ENCODE measurements at regions not wholly inside any gene's neighbourhood (a gene's known extent, or its start where the extent isn't known, plus 50 kb on each side); places are given as distances from the start of the nearest gene placed in this dataset.
"Not testable (repeated sequence)": the region's sequence is repeated elsewhere in the genome, so short reads cannot be mapped to it uniquely, and the experiment has no call there.

- no peak for TF ChIP-seq CTCF (IDR thresholded peaks at IDR 0.05; ENCODE audit: low read depth, low read length, missing control alignments)
- DNase-seq (ENCODE audit: low read depth): no peak
- H3K4me3 ChIP-seq (ENCODE audit: low read depth, low read length): no peak overlapping the region
Measured at GRCh38 chr7:96826089-96826488, 116.4 kb upstream of the SEM1 start.

DNA sequence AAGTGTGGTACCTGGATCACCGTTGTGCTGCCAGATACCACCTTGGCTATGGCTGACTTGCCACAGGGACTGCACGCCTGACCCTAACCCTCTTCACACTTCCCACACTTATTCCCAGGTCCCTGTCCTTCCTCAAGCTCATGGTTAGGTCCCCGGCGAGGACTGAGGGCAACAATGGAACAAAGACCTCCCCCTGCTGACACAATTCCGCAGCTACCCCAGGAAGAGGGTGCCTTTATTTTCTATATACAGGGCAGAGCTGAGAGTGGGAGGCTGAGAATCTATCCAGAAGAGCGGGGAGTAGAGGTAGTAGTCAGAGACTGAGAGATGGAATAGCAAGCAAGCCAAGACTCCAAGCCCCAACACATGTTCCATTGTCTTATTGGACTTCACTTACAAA lies 118.1 kb upstream of the SEM1 start:
- DNase-seq (ENCODE audit: low read depth): no peak
- no peak for TF ChIP-seq CTCF (IDR thresholded peaks at IDR 0.05; ENCODE audit: low read depth, low read length, missing control alignments)
- H3K4me3 ChIP-seq (ENCODE audit: low read depth, low read length): no peak overlapping the region

- DNase-seq (ENCODE audit: low read depth); H3K4me3 ChIP-seq (ENCODE audit: low read depth, low read length): not testable (repeated sequence)
Measured at GRCh38 chr7:96829121-96829520, 119.5 kb upstream of the SEM1 start.

GRCh38 chr7:96831446-96831845 lies 121.8 kb upstream of the SEM1 start:
- DNase-seq (ENCODE audit: low read depth): no peak
- H3K4me3 ChIP-seq (ENCODE audit: low read depth, low read length): no peak overlapping the region
- TF ChIP-seq CTCF (IDR thresholded peaks at IDR 0.05; ENCODE audit: low read depth, low read length, missing control alignments): no peak

DNA sequence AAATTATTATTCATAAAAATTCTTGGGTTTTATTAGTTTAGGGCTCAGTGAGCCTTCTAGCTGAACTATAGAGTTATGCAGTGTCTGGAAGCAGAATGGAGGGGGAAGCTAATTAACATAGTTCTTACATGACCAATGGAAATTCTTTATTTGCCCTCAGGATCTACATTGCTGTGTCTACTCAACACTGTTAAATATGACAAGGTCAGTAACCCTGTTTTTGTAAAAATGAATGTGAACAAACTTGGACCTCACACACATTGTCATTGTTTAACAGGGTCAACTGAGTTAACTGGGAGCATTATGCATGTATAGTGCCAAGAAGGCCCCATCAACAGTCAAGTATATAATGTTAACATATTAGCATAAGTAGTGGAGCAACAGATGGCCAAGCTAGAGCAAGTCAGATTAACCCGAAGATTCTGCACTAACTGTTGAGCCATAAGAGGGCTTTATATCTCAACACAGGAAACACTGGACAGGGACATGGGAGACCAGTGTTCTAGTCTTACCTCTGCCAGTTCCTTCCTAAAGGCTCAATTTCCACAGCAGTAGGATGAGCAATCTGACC lies 122.5 kb upstream of the SEM1 start:
- H3K4me3 ChIP-seq (ENCODE audit: low read depth, low read length): no peak overlapping the region

DNA sequence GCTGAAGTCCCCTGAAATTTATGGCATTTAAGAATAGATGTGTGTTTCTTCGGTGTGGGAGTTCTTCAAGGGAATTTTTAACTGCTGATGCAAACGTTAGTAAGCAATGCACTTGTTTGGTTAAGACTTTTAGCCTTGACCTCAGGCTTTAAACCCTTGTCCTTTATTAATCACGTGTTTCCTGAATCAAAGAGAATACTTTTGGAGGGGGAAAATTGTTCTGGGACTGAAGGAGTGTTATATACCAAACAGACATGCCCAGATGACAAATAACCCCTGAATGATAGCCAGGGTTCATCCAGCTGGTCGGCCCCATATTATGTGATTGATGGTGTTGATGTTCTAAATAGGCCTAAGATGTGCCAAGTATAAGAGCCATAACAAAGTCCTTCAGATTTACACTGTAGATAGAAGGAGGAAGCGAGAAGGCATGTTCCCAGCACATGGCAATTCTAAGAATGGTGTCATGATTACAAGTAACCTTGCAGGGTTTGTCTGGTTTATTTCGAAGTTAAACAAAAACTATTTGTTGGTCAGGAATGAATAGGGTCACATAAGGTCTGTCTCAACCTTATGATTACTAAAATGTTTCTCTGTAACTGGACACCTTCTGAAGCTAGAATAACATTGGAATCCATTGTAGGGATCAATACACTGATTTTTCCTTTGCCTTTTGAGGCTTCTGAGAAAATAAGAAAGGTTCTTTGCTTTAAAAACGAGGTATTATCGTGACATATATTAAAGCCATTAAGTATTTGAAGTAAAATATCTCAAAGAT lies 124.2 kb upstream of the SEM1 start:
- no peak for DNase-seq (ENCODE audit: low read depth)
- H3K4me3 ChIP-seq (ENCODE audit: low read depth, low read length): no peak overlapping the region
- no peak for TF ChIP-seq CTCF (IDR thresholded peaks at IDR 0.05; ENCODE audit: low read depth, low read length, missing control alignments)

More for the DNA sequence above, 122.5 kb upstream of the SEM1 start:
- TF ChIP-seq CTCF (IDR thresholded peaks at IDR 0.05; ENCODE audit: low read depth, low read length, missing control alignments): no peak
- no peak for DNase-seq (ENCODE audit: low read depth)

GRCh38 chr7:96836456-96836855 lies 126.8 kb upstream of the SEM1 start:
- no peak for TF ChIP-seq CTCF (IDR thresholded peaks at IDR 0.05; ENCODE audit: low read depth, low read length, missing control alignments)
- DNase-seq (ENCODE audit: low read depth): no peak
- no peak overlapping the region for H3K4me3 ChIP-seq (ENCODE audit: low read depth, low read length)
